Neural cell (in vitro differentiated cells): ENCODE measurements at regions not wholly inside any gene's neighbourhood (a gene's known extent, or its start where the extent isn't known, plus 50 kb on each side); places are given as distances from the start of the nearest gene placed in this dataset.

ENCODE experiments used
- H2AFZ ChIP-seq: fragments of 200-600, 300-800 bp; sonication (generic), shearing (Covaris generic); 2 replicates; pipeline ENCODE4 v1.6.0; 2014; ENCODE audit warnings: low read depth, mild to moderate bottlenecking, antibody characterized with exemption, low read length, moderate library complexity
- H3F3A ChIP-seq: fragments of 200-600 bp; shearing (Covaris generic); 2 replicates; pipeline ENCODE4 v1.6.1; 2016; ENCODE audit warnings: mild to moderate bottlenecking, moderate library complexity, mixed read lengths, antibody characterized with exemption, low read length; ENCODE audit not compliant: insufficient read depth, poor library complexity, severe bottlenecking
- H3K27ac ChIP-seq: fragments of 200-600, 300-800 bp; sonication (generic), shearing (Covaris generic); 2 replicates; pipeline ENCODE4 v1.5.1; 2014; ENCODE audit warnings: mild to moderate bottlenecking, low read length, moderate library complexity
- H3K27me3 ChIP-seq: fragments of 300-800, 200-600 bp; sonication (generic), shearing (Covaris generic); 2 replicates; pipeline ENCODE4 v1.6.0; 2014; ENCODE audit warnings: mild to moderate bottlenecking, low read depth, low read length, moderate library complexity; ENCODE audit not compliant: insufficient read depth
- H3K36me3 ChIP-seq: fragments of 300-800, 200-600 bp; sonication (generic), shearing (Covaris generic); 2 replicates; pipeline ENCODE4 v1.5.1; 2014; ENCODE audit warnings: mild to moderate bottlenecking, antibody characterized with exemption, low read length, moderate library complexity; ENCODE audit not compliant: insufficient read depth
- H3K4me2 ChIP-seq: fragments of 300-800, 200-600 bp; sonication (generic), shearing (Covaris generic); 2 replicates; pipeline ENCODE4 v1.6.0; 2014; ENCODE audit warnings: mild to moderate bottlenecking, low read length
- H3K4me3 ChIP-seq: fragments of 300-800, 200-600 bp; sonication (generic), shearing (Covaris generic); 2 replicates; pipeline ENCODE4 v1.5.1; 2014; ENCODE audit warnings: mild to moderate bottlenecking, low read length, moderate library complexity
- H3K79me2 ChIP-seq: fragments of 200-600 bp; shearing (Covaris generic); replicated peaks from 2 replicates; pipeline ENCODE4 v1.6.0; 2014; ENCODE audit warnings: mild to moderate bottlenecking, low read length, moderate library complexity; ENCODE audit not compliant: insufficient read depth
- H3K9ac ChIP-seq: fragments of 300-800, 200-600 bp; sonication (generic), shearing (Covaris generic); 2 replicates; pipeline ENCODE4 v1.6.1; 2016; ENCODE audit warnings: mild to moderate bottlenecking, low read length, mixed read lengths
- H3K9me2 ChIP-seq: fragments of 200-600 bp; shearing (Covaris generic); 2 replicates; pipeline ENCODE4 v1.6.1; 2016; ENCODE audit warnings: mild to moderate bottlenecking, low read length, mixed read lengths; ENCODE audit not compliant: insufficient read depth
- H3K9me3 ChIP-seq: fragments of 200-600, 300-800 bp; sonication (generic), shearing (Covaris generic); 2 replicates; pipeline ENCODE4 v1.6.1; 2016; ENCODE audit warnings: mild to moderate bottlenecking, mixed run types, low read length, moderate library complexity, mixed read lengths
- H4K20me1 ChIP-seq: fragments of 200-600 bp; shearing (Covaris generic); 2 replicates; pipeline ENCODE4 v1.6.1; 2016; ENCODE audit warnings: mild to moderate bottlenecking, mixed run types; ENCODE audit not compliant: insufficient read depth
- CTCF ChIP-seq: fragments of 450-650 bp; IDR thresholded peaks from 2 replicates; pipeline ENCODE4 v1.5.1; 2014; ENCODE audit warnings: antibody characterized with exemption, mild to moderate bottlenecking, moderate library complexity; ENCODE audit not compliant: poor library complexity, severe bottlenecking
- EP300 ChIP-seq: fragments of 450-650 bp; conservative IDR thresholded peaks from 2 replicates; pipeline ENCODE4 v1.6.1; 2014; ENCODE audit warnings: antibody characterized with exemption, mild to moderate bottlenecking, moderate library complexity; ENCODE audit not compliant: poor library complexity, severe bottlenecking
- EZH2 ChIP-seq: fragments of 200-600, 300-800 bp; shearing (Covaris generic), sonication (generic); IDR thresholded peaks from 2 replicates; pipeline ENCODE4 v1.6.1; 2014; ENCODE audit warnings: antibody characterized with exemption, low read length, borderline replicate concordance, mild to moderate bottlenecking; ENCODE audit not compliant: insufficient read depth, poor library complexity, severe bottlenecking
- MXI1 ChIP-seq: fragments of 450-650 bp; conservative IDR thresholded peaks from 2 replicates; pipeline ENCODE4 v1.6.1; 2014; ENCODE audit warnings: antibody characterized with exemption, mild to moderate bottlenecking; ENCODE audit not compliant: poor library complexity, severe bottlenecking
- POLR2AphosphoS5 ChIP-seq: IDR thresholded peaks from 2 replicates; pipeline ENCODE4 v1.6.1; 2012
- RAD21 ChIP-seq: fragments of 450-650 bp; conservative IDR thresholded peaks from 2 replicates; pipeline ENCODE4 v1.6.1; 2014; ENCODE audit warnings: antibody characterized with exemption, mild to moderate bottlenecking, moderate library complexity
- REST ChIP-seq: IDR thresholded peaks from 2 replicates; pipeline ENCODE4 v1.6.1; 2012; ENCODE audit warnings: borderline replicate concordance
- SMC3 ChIP-seq: fragments of 450-650 bp; conservative IDR thresholded peaks from 2 replicates; pipeline ENCODE4 v1.6.1; 2014; ENCODE audit warnings: antibody characterized with exemption, mild to moderate bottlenecking, moderate library complexity; ENCODE audit not compliant: poor library complexity
- TAF1 ChIP-seq: IDR thresholded peaks from 2 replicates; pipeline ENCODE4 v1.6.1; 2012; ENCODE audit warnings: low read depth

- Histone ChIP-seq H3F3A (no peaks in the 10 kb centered on the region), H3K9ac (no peak overlapping the region), H3K4me2 (no peak overlapping the region), H3K36me3 (no peaks in the 10 kb centered on the region), H3K9me3 (no peaks in the 10 kb centered on the region), H3K79me2 (no peaks in the 10 kb centered on the region), H3K27ac (no peak overlapping the region), H2AFZ (no peak overlapping the region), H4K20me1 (no peaks in the 10 kb centered on the region), H3K9me2 (no peaks in the 10 kb centered on the region), H3K4me3 (no peak overlapping the region), H3K27me3 (no peaks in the 10 kb centered on the region)
- TF ChIP-seq SMC3 (no peak), TAF1 (no peak), EZH2 (no peak), EP300 (no peak), POLR2AphosphoS5 (no peak)
Measured at GRCh38 chr2:57885742-57886141, 160.9 kb upstream of the VRK2 start.

GRCh38 chr2:57886161-57886786 is 160.3 kb upstream of the VRK2 start:
- Histone ChIP-seq H3K79me2 (no peaks in the 10 kb centered on the region), H3K36me3 (no peaks in the 10 kb centered on the region), H3K4me2 (no peak overlapping the region), H3K9me2 (no peaks in the 10 kb centered on the region), H3K27me3 (no peaks in the 10 kb centered on the region), H3K27ac (no peak overlapping the region), H3K9me3 (no peaks in the 10 kb centered on the region), H3K9ac (no peak overlapping the region), H3F3A (no peaks in the 10 kb centered on the region), H4K20me1 (no peaks in the 10 kb centered on the region), H2AFZ (no peak overlapping the region), H3K4me3 (no peak overlapping the region)
- TF ChIP-seq CTCF: no peak
- TF ChIP-seq TAF1: no peak
- TF ChIP-seq EZH2: no peak
- TF ChIP-seq EP300: no peak
- TF ChIP-seq MXI1: no peak
- TF ChIP-seq RAD21: no peak
- no peak for TF ChIP-seq SMC3
- TF ChIP-seq REST: no peak
- TF ChIP-seq POLR2AphosphoS5: no peak
